Fibroblast of pulmonary artery (primary cell): ENCODE measurements at regions not wholly inside any gene's neighbourhood (a gene's known extent, or its start where the extent isn't known, plus 50 kb on each side); places are given as distances from the start of the nearest gene placed in this dataset.
"Not testable (repeated sequence)": the region's sequence is repeated elsewhere in the genome, so short reads cannot be mapped to it uniquely, and the experiment has no call there.

Experiments used
- DNase-seq: peaks from one replicate; pipeline ENCODE4 v3.0.0-alpha.2; 2010; ENCODE audit warnings: low read depth
- H3K4me3 ChIP-seq: replicated peaks from 2 replicates; pipeline ENCODE4 v1.5.1; 2011; ENCODE audit warnings: low read depth, mild to moderate bottlenecking, control low read depth, low read length, moderate library complexity
- CTCF ChIP-seq: IDR thresholded peaks from 2 replicates; pipeline ENCODE4 v1.5.1; 2011; ENCODE audit warnings: mild to moderate bottlenecking, control low read depth, low read length, inconsistent platforms; ENCODE audit errors: missing control alignments

GRCh38 chr6:78768271-78768670 lies 99.1 kb upstream of the IRAK1BP1 start:
- no peak for TF ChIP-seq CTCF
- H3K4me3 ChIP-seq: no peak overlapping the region
- DNase-seq: no peak

- H3K4me3 ChIP-seq: no peak overlapping the region
- no peak for TF ChIP-seq CTCF
- DNase-seq: no peak
These were observed 96.6 kb upstream of the IRAK1BP1 start for GRCh38 chr6:78770765-78771164.

- no peak overlapping the region for H3K4me3 ChIP-seq
- no peak for DNase-seq
- TF ChIP-seq CTCF: no peak
These were observed 95.8 kb upstream of the IRAK1BP1 start for GRCh38 chr6:78771586-78771985.

- TF ChIP-seq CTCF: no peak
- no peak for DNase-seq
- H3K4me3 ChIP-seq: no peak overlapping the region
These were observed 86.3 kb upstream of the IRAK1BP1 start for GRCh38 chr6:78781001-78781400.

- not testable (repeated sequence) for H3K4me3 ChIP-seq, DNase-seq
These were observed 84.0 kb upstream of the IRAK1BP1 start for GRCh38 chr6:78783366-78783765.

GRCh38 chr6:78797270-78797669 lies 70.1 kb upstream of the IRAK1BP1 start:
- DNase-seq: no peak
- H3K4me3 ChIP-seq: no peak overlapping the region
- no peak for TF ChIP-seq CTCF

GRCh38 chr6:78799682-78800081 lies 67.7 kb upstream of the IRAK1BP1 start:
- TF ChIP-seq CTCF: no peak
- no peak for DNase-seq

GRCh38 chr6:78806792-78807191 lies 60.6 kb upstream of the IRAK1BP1 start:
- not testable (repeated sequence) for H3K4me3 ChIP-seq, DNase-seq

More at GRCh38 chr6:78799682-78800081, 67.7 kb upstream of the IRAK1BP1 start:
- no peak overlapping the region for H3K4me3 ChIP-seq

- H3K4me3 ChIP-seq, DNase-seq: not testable (repeated sequence)
These were observed 59.5 kb upstream of the IRAK1BP1 start for GRCh38 chr6:78807655-78808355.
